GM12878 (cell line): ENCODE measurements at regions not wholly inside any gene's neighbourhood (a gene's known extent, or its start where the extent isn't known, plus 50 kb on each side); places are given as distances from the start of the nearest gene placed in this dataset.

Source experiments
- ATAC-seq: fragments of 200-7000 bp; cut with Tn5 transposase; 3 replicates; pipeline ENCODE4 v1.9.1; 2020; ENCODE audit warnings: mild to moderate bottlenecking, moderate library complexity
- BruUV-seq: library from RNA; stranded (reverse); fragments of 400-500 nt; replicated peaks from 2 replicates; lab custom pipeline; 2021; lab: Mats Ljungman, UMichigan
- CTCF ChIA-PET: fragments of 300-600 bp; sonication (Branson Sonifier 250); formaldehyde crosslinking; extraction: SDS; loops from one replicate; lab custom pipeline; 2021; ENCODE audit warnings: inconsistent platforms; lab: Yijun Ruan, JAX
- POLR2A ChIA-PET: fragments of 350-600 bp; formaldehyde crosslinking; extraction: SDS; loops from one replicate; lab custom pipeline; 2021; ENCODE audit warnings: inconsistent platforms; lab: Charles Lee
- RAD21 ChIA-PET: fragments of 300-600 bp; sonication (Branson Sonifier 250); formaldehyde crosslinking; loops from one replicate; lab custom pipeline; 2023; ENCODE audit warnings: antibody characterized with exemption; ENCODE audit not compliant: unreplicated experiment; lab: Charles Lee
- SMC1A ChIA-PET: fragments of 300-600 bp; sonication (Branson Sonifier 250); formaldehyde crosslinking; loops from one replicate; lab custom pipeline; 2023; ENCODE audit not compliant: unreplicated experiment, uncharacterized antibody; lab: Charles Lee
- DNase-seq: peaks from one replicate; pipeline ENCODE4 v3.0.0-alpha.2; 2011; ENCODE audit warnings: low read depth, low spot score
- FAIRE-seq: peaks from 3 replicates; lab custom pipeline; 2011; peaks lifted over from hg19 to GRCh38; lab: Jason Lieb, UNC
- H2AFZ ChIP-seq: 2 replicates; pipeline ENCODE4 v1.6.0; 2011; ENCODE audit warnings: low read depth, low read length, control low read depth; ENCODE audit not compliant: control insufficient read depth
- H3K27ac ChIP-seq: 2 replicates; pipeline ENCODE4 v1.5.1; 2011; ENCODE audit warnings: control low read depth; ENCODE audit not compliant: control insufficient read depth, insufficient read depth
- H3K27me3 ChIP-seq, 2 experiments: replicated peaks in 1 of 2; 2 replicates each; pipeline versions ENCODE4 v1.6.0 to v1.6.1; 2011; ENCODE audit warnings: low read length in 1 of 2; ENCODE audit not compliant: control insufficient read depth in 2 of 2, insufficient read depth in 2 of 2
- H3K36me3 ChIP-seq, 2 experiments: 2 replicates each; pipeline ENCODE4 v1.5.1; 2011; ENCODE audit warnings: low read length in 1 of 2; ENCODE audit not compliant: control insufficient read depth in 2 of 2, insufficient read depth in 2 of 2
- H3K4me1 ChIP-seq: 2 replicates; pipeline ENCODE4 v1.6.1; 2011; ENCODE audit warnings: mild to moderate bottlenecking, low read length, moderate library complexity, mixed read lengths; ENCODE audit not compliant: control insufficient read depth, insufficient read depth
- H3K4me2 ChIP-seq: 2 replicates; pipeline ENCODE4 v1.6.0; 2011; ENCODE audit warnings: control low read depth; ENCODE audit not compliant: control insufficient read depth, insufficient read depth
- H3K4me3 ChIP-seq: fragments of 200-600 bp; sonication (generic); 2 replicates; pipeline ENCODE4 v1.5.1; 2016
- H3K79me2 ChIP-seq: 2 replicates; pipeline ENCODE4 v1.6.0; 2011; ENCODE audit warnings: low read length; ENCODE audit not compliant: control insufficient read depth, insufficient read depth
- H3K9ac ChIP-seq: 2 replicates; pipeline ENCODE4 v1.8.0; 2011; ENCODE audit warnings: low read length, control low read depth, mixed read lengths; ENCODE audit not compliant: control insufficient read depth, insufficient read depth
- H3K9me3 ChIP-seq: replicated peaks from 3 replicates; pipeline ENCODE4 v1.5.1; 2011; ENCODE audit warnings: mild to moderate bottlenecking, low read length; ENCODE audit not compliant: control insufficient read depth, insufficient read depth
- H4K20me1 ChIP-seq: 2 replicates; pipeline ENCODE4 v1.6.0; 2011; ENCODE audit not compliant: control insufficient read depth, insufficient read depth
- ASH2L ChIP-seq: fragments of 300-600, 200-600 bp; sonication (generic); IDR thresholded peaks from 2 replicates; pipeline ENCODE4 v1.6.1; 2017; ENCODE audit warnings: low read depth, mild to moderate bottlenecking, borderline replicate concordance
- ATF2 ChIP-seq: IDR thresholded peaks from 2 replicates; pipeline ENCODE4 v1.6.1; 2012; ENCODE audit warnings: low read length, inconsistent platforms
- CREB1 ChIP-seq: IDR thresholded peaks from 2 replicates; pipeline ENCODE4 v1.6.1; 2012; ENCODE audit warnings: low read depth, mild to moderate bottlenecking, inconsistent platforms
- CREM ChIP-seq: IDR thresholded peaks from 2 replicates; pipeline ENCODE4 v1.6.1; 2014; ENCODE audit warnings: antibody characterized with exemption, low read depth
- E2F4 ChIP-seq: IDR thresholded peaks from 2 replicates; pipeline ENCODE4 v1.6.1; 2012; ENCODE audit warnings: low read depth, low read length, improper control_type of control experiment
- EZH2 ChIP-seq: IDR thresholded peaks from 2 replicates; pipeline ENCODE4 v1.6.1; 2012; ENCODE audit warnings: low read depth, mild to moderate bottlenecking, control low read depth, inconsistent platforms, low read length, borderline replicate concordance; ENCODE audit not compliant: control insufficient read depth
- FOXM1 ChIP-seq: IDR thresholded peaks from 2 replicates; pipeline ENCODE4 v1.6.1; 2012; ENCODE audit warnings: low read depth, mild to moderate bottlenecking, inconsistent platforms, low read length, moderate library complexity
- KDM1A ChIP-seq: fragments of 200-600 bp; sonication (generic); IDR thresholded peaks from 2 replicates; pipeline ENCODE4 v1.6.1; 2016; ENCODE audit warnings: borderline replicate concordance
- RELA ChIP-seq: fragments of 450-650 bp; IDR thresholded peaks from 2 replicates; pipeline ENCODE4 v1.8.0; 2014; ENCODE audit warnings: borderline replicate concordance; ENCODE audit not compliant: partially characterized antibody
- SMAD1 ChIP-seq: fragments of 450-650 bp; IDR thresholded peaks from 2 replicates; pipeline ENCODE4 v1.6.1; 2018; ENCODE audit warnings: mild to moderate bottlenecking, low read depth; ENCODE audit not compliant: partially characterized antibody
- SP1 ChIP-seq: IDR thresholded peaks from one replicate; pipeline ENCODE4 v1.6.1; 2011; ENCODE audit warnings: low read depth, low read length
- STAT1 ChIP-seq: fragments of 450-650 bp; conservative IDR thresholded peaks from 2 replicates; pipeline ENCODE4 v1.6.1; 2014; ENCODE audit warnings: antibody characterized with exemption, mild to moderate bottlenecking
- TAF1 ChIP-seq: IDR thresholded peaks from 2 replicates; pipeline ENCODE4 v1.6.1; 2011; ENCODE audit warnings: mild to moderate bottlenecking, low read depth, low read length, borderline replicate concordance
- TCF12 ChIP-seq: IDR thresholded peaks from 2 replicates; pipeline ENCODE4 v1.6.1; 2011; ENCODE audit warnings: low read depth, mild to moderate bottlenecking, low read length
- WRNIP1 ChIP-seq: IDR thresholded peaks from 2 replicates; pipeline ENCODE4 v1.6.1; 2011; ENCODE audit warnings: low read depth, low read length, improper control_type of control experiment, borderline replicate concordance
- ZBED1 ChIP-seq: IDR thresholded peaks from 2 replicates; pipeline ENCODE4 v1.6.1; 2016; ENCODE audit warnings: borderline replicate concordance
- ZSCAN29 ChIP-seq: fragments of 450-650 bp; IDR thresholded peaks from 2 replicates; pipeline ENCODE4 v1.6.1; 2017; ENCODE audit warnings: mild to moderate bottlenecking, moderate library complexity
- WGBS: methylation state at CpG from one replicate; pipeline ENCODE4 v1.1.6; 2016; ENCODE audit warnings: low lambda C conversion rate; ENCODE audit not compliant: insufficient replicate concordance, insufficient coverage; ENCODE audit errors: missing lambda C conversion rate; 5-methylcytosine and 5-hydroxymethylcytosine counted together
- in situ Hi-C: fragments of 300-500 bp; cut with MboI; formaldehyde crosslinking; loops from 9 replicates; pipeline ENCODE4 v1.14.3; 2018; ENCODE audit warnings: mixed read lengths
- intact Hi-C: fragments of 100-400 bp; cut with micrococcal nuclease; formaldehyde crosslinking; loops from one replicate; pipeline ENCODE4 v1.14.2; 2022; ENCODE audit not compliant: unreplicated experiment

DNA sequence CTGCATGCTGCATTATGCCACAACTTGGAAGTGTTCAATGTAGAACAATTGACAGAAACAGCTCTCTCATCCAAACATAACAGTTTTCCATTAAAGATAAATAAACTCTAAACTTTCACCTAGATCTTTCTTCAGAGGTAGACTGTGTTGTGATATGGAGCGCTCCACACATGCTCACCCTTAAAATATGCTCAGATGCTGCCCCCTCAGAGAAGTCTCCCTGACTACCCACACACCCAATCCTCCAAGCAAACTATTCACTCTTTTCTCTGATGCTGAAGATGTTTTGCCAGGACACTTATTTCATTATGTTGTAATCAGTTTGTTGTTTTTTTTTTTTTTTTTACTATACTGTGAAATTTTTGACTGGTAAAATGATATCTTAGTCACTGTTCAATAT, 206.6 kb upstream of the RASA1 start:
- DNase-seq (no peak), FAIRE-seq (no peak), ATAC-seq (no peak)
- no TSS peak for BruUV-seq
- no peaks in the 10 kb centered on the region for H4K20me1 ChIP-seq
- no peak overlapping the region for H3K4me3 ChIP-seq
- H3K27ac ChIP-seq, result no peak overlapping the region
- H3K9me3 ChIP-seq, result no peaks in the 10 kb centered on the region
- in situ Hi-C loops (no loop called here), intact Hi-C loops (no loop called here)
- ChIA-PET CTCF (interaction anchor here (0.6 to 0.7 kb wide), 2 partner anchors 126 to 163 kb away, joined by 3 to 4 read pairs; no protein-coding TSS in a partner anchor), SMC1A (interaction anchor here (0.7 to 1.0 kb wide), 3 partner anchors 32 to 222 kb away, joined by 3 to 4 read pairs (median 3); no protein-coding TSS in a partner anchor), RAD21 (interaction anchor here (1.3 kb wide), 2 partner anchors 9 to 339 kb away, joined by 4 to 5 read pairs; no protein-coding TSS in a partner anchor), POLR2A (no interaction called here)
- H3K9ac ChIP-seq, result no peak overlapping the region
- H2AFZ ChIP-seq, result no peak overlapping the region
- H3K79me2 ChIP-seq, result no peaks in the 10 kb centered on the region
- no peaks in the 10 kb centered on the region for H3K36me3 ChIP-seq
- no peak overlapping the region for H3K4me2 ChIP-seq
- TF ChIP-seq SP1, result no peak
- no peak for TF ChIP-seq ATF2
- no peak for TF ChIP-seq EZH2
- TF ChIP-seq ASH2L, result no peak
- no peak for TF ChIP-seq E2F4
- no peak for TF ChIP-seq FOXM1
- TF ChIP-seq RELA, result no peak
- no peak for TF ChIP-seq WRNIP1
- no peak for TF ChIP-seq ZSCAN29
- no peak for TF ChIP-seq CREB1
- TF ChIP-seq TAF1, result no peak
- no peak for TF ChIP-seq SMAD1
- TF ChIP-seq CREM, result no peak
- TF ChIP-seq TCF12, result no peak
- TF ChIP-seq STAT1, result no peak
- TF ChIP-seq KDM1A, result no peak
- no peak for TF ChIP-seq ZBED1
- H3K27me3 ChIP-seq, result no peaks in the 10 kb centered on the region
- H3K4me1 ChIP-seq, result no peaks in the 10 kb centered on the region
- WGBS, result 100% methylated on average over 1 of the region's 1 CpG
